IMR-90 (cell line): ENCODE measurements at regions not wholly inside any gene's neighbourhood (a gene's known extent, or its start where the extent isn't known, plus 50 kb on each side); places are given as distances from the start of the nearest gene placed in this dataset.

Experiments used
- ATAC-seq: fragments of 200-7000 bp; cut with Tn5 transposase; 2 replicates; pipeline ENCODE4 v1.9.1; 2020; ENCODE audit warnings: low read depth, mild to moderate bottlenecking, moderate library complexity
- BruUV-seq: library from RNA; stranded (reverse); fragments of 400-500 nt; replicated peaks from 2 replicates; lab custom pipeline; 2021; lab: Mats Ljungman, UMichigan
- CTCF ChIA-PET: fragments of 300-600 bp; formaldehyde crosslinking; extraction: SDS; loops from one replicate; lab custom pipeline; 2021; ENCODE audit warnings: antibody characterized with exemption; lab: Yijun Ruan, JAX
- POLR2A ChIA-PET: fragments of 300-600 bp; sonication (Branson Sonifier 250); formaldehyde crosslinking; loops from one replicate; lab custom pipeline; 2022; ENCODE audit warnings: antibody characterized with exemption; ENCODE audit not compliant: unreplicated experiment; lab: Charles Lee
- DNase-seq: peaks from one replicate; pipeline ENCODE4 v3.0.0; 2013
- H2AFZ ChIP-seq: replicated peaks from 2 replicates; pipeline ENCODE3; 2013; ENCODE audit warnings: low read length, mild to moderate bottlenecking; ENCODE audit not compliant: poor library complexity
- H2AK5ac ChIP-seq: 2 replicates; pipeline ENCODE4 v1.6.1; 2013; ENCODE audit warnings: low read depth, low read length, inconsistent platforms
- H2AK9ac ChIP-seq: replicated peaks from 2 replicates; pipeline ENCODE3; 2013; ENCODE audit warnings: mild to moderate bottlenecking, low read depth, low read length, moderate library complexity; ENCODE audit not compliant: poor library complexity
- H2BK120ac ChIP-seq: 2 replicates; pipeline ENCODE4 v1.6.1; 2013; ENCODE audit warnings: low read depth, low read length, inconsistent platforms
- H2BK15ac ChIP-seq: 3 replicates; pipeline ENCODE4 v1.6.1; 2013; ENCODE audit warnings: low read depth, low read length, inconsistent platforms
- H2BK20ac ChIP-seq: 2 replicates; pipeline ENCODE4 v1.6.1; 2013; ENCODE audit warnings: low read depth, mild to moderate bottlenecking, inconsistent platforms, low read length, moderate library complexity
- H2BK5ac ChIP-seq: 2 replicates; pipeline ENCODE4 v1.6.1; 2013; ENCODE audit warnings: mild to moderate bottlenecking, low read depth, low read length, inconsistent platforms; ENCODE audit not compliant: poor library complexity, severe bottlenecking
- H3K14ac ChIP-seq: replicated peaks from 2 replicates; pipeline ENCODE4 v1.6.1; 2013; ENCODE audit warnings: low read depth, low read length, inconsistent platforms
- H3K18ac ChIP-seq: 2 replicates; pipeline ENCODE4 v1.6.1; 2013; ENCODE audit warnings: low read depth, low read length, control low read depth
- H3K23ac ChIP-seq: 2 replicates; pipeline ENCODE4 v1.6.1; 2013; ENCODE audit warnings: low read depth, low read length, inconsistent platforms
- H3K27ac ChIP-seq: 2 replicates; pipeline ENCODE4 v1.5.1; 2013; ENCODE audit warnings: mild to moderate bottlenecking, control low read depth, low read length; ENCODE audit not compliant: insufficient read depth
- H3K27me3 ChIP-seq: 2 replicates; pipeline ENCODE4 v1.6.1; 2013; ENCODE audit warnings: low read length; ENCODE audit not compliant: control insufficient read depth, insufficient read depth
- H3K36me3 ChIP-seq: 2 replicates; pipeline ENCODE4 v1.6.1; 2013; ENCODE audit warnings: low read length, mixed read lengths; ENCODE audit not compliant: control insufficient read depth, insufficient read depth
- H3K4ac ChIP-seq: 2 replicates; pipeline ENCODE4 v1.6.1; 2013; ENCODE audit warnings: low read depth, low read length, inconsistent platforms
- H3K4me1 ChIP-seq: 2 replicates; pipeline ENCODE4 v1.6.1; 2013; ENCODE audit warnings: low read length, mixed read lengths; ENCODE audit not compliant: control insufficient read depth, insufficient read depth
- H3K4me2 ChIP-seq: 2 replicates; pipeline ENCODE4 v1.6.1; 2013; ENCODE audit warnings: low read depth, mild to moderate bottlenecking, control low read depth, low read length, moderate library complexity
- H3K4me3 ChIP-seq: 2 replicates; pipeline ENCODE4 v1.5.1; 2013; ENCODE audit warnings: low read depth, mild to moderate bottlenecking, control low read depth, low read length, moderate library complexity; ENCODE audit not compliant: insufficient read depth
- H3K56ac ChIP-seq: 2 replicates; pipeline ENCODE4 v1.6.1; 2013; ENCODE audit warnings: low read length, inconsistent platforms; ENCODE audit not compliant: insufficient read depth; ENCODE audit errors: extremely low read depth
- H3K79me1 ChIP-seq, 2 experiments: 2 replicates each; pipeline ENCODE4 v1.6.1; 2013; ENCODE audit warnings: low read length in 2 of 2, inconsistent platforms in 1 of 2, low read depth in 1 of 2
- H3K9ac ChIP-seq: 2 replicates; pipeline ENCODE4 v1.6.1; 2013; ENCODE audit warnings: low read depth, low read length, control low read depth
- H3K9me1 ChIP-seq: 2 replicates; pipeline ENCODE4 v1.6.1; 2013; ENCODE audit warnings: low read length, inconsistent platforms; ENCODE audit not compliant: insufficient read depth
- H3K9me3 ChIP-seq: 2 replicates; pipeline ENCODE4 v1.6.1; 2013; ENCODE audit warnings: low read length; ENCODE audit not compliant: control insufficient read depth, insufficient read depth
- H4K20me1 ChIP-seq: 2 replicates; pipeline ENCODE4 v1.6.1; 2013; ENCODE audit warnings: low read length, inconsistent platforms; ENCODE audit not compliant: insufficient read depth
- H4K5ac ChIP-seq: 2 replicates; pipeline ENCODE4 v1.6.1; 2013; ENCODE audit warnings: mild to moderate bottlenecking, low read depth, low read length, control low read depth
- H4K8ac ChIP-seq, 2 experiments: 2 replicates each; pipeline ENCODE4 v1.6.1; 2013; ENCODE audit warnings: low read depth in 2 of 2, low read length in 2 of 2, control low read depth in 1 of 2, inconsistent platforms in 1 of 2
- H4K91ac ChIP-seq: 2 replicates; pipeline ENCODE4 v1.6.1; 2013; ENCODE audit warnings: low read depth, low read length, inconsistent platforms; ENCODE audit not compliant: insufficient read depth
- BHLHE40 ChIP-seq: fragments of 150-350 bp; IDR thresholded peaks from 2 replicates; pipeline ENCODE4 v1.6.1; 2016; ENCODE audit warnings: mild to moderate bottlenecking, low read depth, low read length
- FOS ChIP-seq: fragments of 150-350 bp; IDR thresholded peaks from 2 replicates; pipeline ENCODE4 v1.6.1; 2016; ENCODE audit warnings: low read depth, low read length
- MAZ ChIP-seq: IDR thresholded peaks from 2 replicates; pipeline ENCODE4 v1.6.1; 2012; ENCODE audit warnings: low read depth, mild to moderate bottlenecking, low read length, improper control_type of control experiment, moderate library complexity, borderline replicate concordance
- MXI1 ChIP-seq: IDR thresholded peaks from 2 replicates; pipeline ENCODE4 v1.6.1; 2012; ENCODE audit warnings: low read depth, mild to moderate bottlenecking, low read length, moderate library complexity, borderline replicate concordance
- NFE2L2 ChIP-seq: fragments of 150-350 bp; IDR thresholded peaks from 2 replicates; pipeline ENCODE4 v1.6.1; 2016; ENCODE audit warnings: low read depth, mild to moderate bottlenecking, low read length
- RCOR1 ChIP-seq: IDR thresholded peaks from 2 replicates; pipeline ENCODE4 v1.6.1; 2012; ENCODE audit warnings: mild to moderate bottlenecking, low read length, improper control_type of control experiment; ENCODE audit not compliant: insufficient replicate concordance
- RFX5 ChIP-seq: IDR thresholded peaks from 2 replicates; pipeline ENCODE4 v1.8.0; 2012; ENCODE audit warnings: low read depth, mild to moderate bottlenecking, low read length, moderate library complexity
- SMC3 ChIP-seq: fragments of 150-350 bp; IDR thresholded peaks from 2 replicates; pipeline ENCODE4 v1.6.1; 2016; ENCODE audit warnings: low read depth, mild to moderate bottlenecking, antibody characterized with exemption, low read length, moderate library complexity
- USF2 ChIP-seq: fragments of 150-350 bp; IDR thresholded peaks from 2 replicates; pipeline ENCODE4 v1.6.1; 2017; ENCODE audit warnings: mild to moderate bottlenecking, antibody characterized with exemption, low read length, low read depth
- WGBS, 2 experiments: methylation state at CpG; one replicate each; pipeline versions ENCODE4 v1.1.5 to v1.1.7; 2013; ENCODE audit warnings: missing lambda C conversion rate in 2 of 2; ENCODE audit not compliant: insufficient read length in 1 of 2; ENCODE audit errors: extremely low coverage in 2 of 2; 5-methylcytosine and 5-hydroxymethylcytosine counted together
- dilution Hi-C: fragments of 300-500 bp; cut with HindIII; formaldehyde crosslinking; loops from one replicate; pipeline ENCODE4 v1.14.3; 2018; ENCODE audit warnings: low sequenced_read_pairs; ENCODE audit not compliant: unreplicated experiment
- in situ Hi-C: fragments of 300-500 bp; cut with MboI; formaldehyde crosslinking; loops from 3 replicates; pipeline ENCODE4 v1.14.3; 2019; ENCODE audit warnings: low sequenced_read_pairs, inconsistent platforms, mixed read lengths
- intact Hi-C: fragments of 100-400 bp; cut with micrococcal nuclease; formaldehyde crosslinking; loops from 2 replicates; pipeline ENCODE4 v1.10.0; 2022

GRCh38 chr3:66149269-66149668 is 71.5 kb upstream of the SLC25A26 start:
- H4K8ac ChIP-seq = no peak overlapping the region
- H2BK20ac ChIP-seq = no peak overlapping the region
- ChIA-PET CTCF (no interaction called here), POLR2A (no interaction called here)
- no peak overlapping the region for H2BK15ac ChIP-seq
- H2BK5ac ChIP-seq = no peak overlapping the region
- H2AFZ ChIP-seq = no peak overlapping the region
- WGBS, 2 experiments = no CpG with 5 or more reads among the region's 1 CpG
- no peak overlapping the region for H2BK120ac ChIP-seq
- no peaks in the 10 kb centered on the region for H3K9me1 ChIP-seq
- H3K14ac ChIP-seq = no peak overlapping the region
- H3K4ac ChIP-seq = no peak overlapping the region
- no peak overlapping the region for H3K18ac ChIP-seq
- H2AK5ac ChIP-seq = no peak overlapping the region
- no peak for ATAC-seq
- no peak overlapping the region for H3K9ac ChIP-seq
- no peak overlapping the region for H3K4me2 ChIP-seq
- peaks cover 2% of the 10 kb centered on the region; the same call in 1 of the 2 replicates for H3K4me1 ChIP-seq
- no peak overlapping the region for H3K23ac ChIP-seq
- H3K9me3 ChIP-seq = no peaks in the 10 kb centered on the region
- H4K91ac ChIP-seq = no peak overlapping the region
- in situ Hi-C loops (loop anchor here (10.0 kb wide), 1 partner anchor 364 kb away; no protein-coding TSS in a partner anchor), intact Hi-C loops (no loop called here), dilution Hi-C loops (no loop called here)
- no peak for DNase-seq
- no peak overlapping the region for H3K56ac ChIP-seq
- H4K5ac ChIP-seq = no peak overlapping the region
- H3K79me1 ChIP-seq = no peaks in the 10 kb centered on the region
- no peak overlapping the region for H2AK9ac ChIP-seq
- TF ChIP-seq MXI1 (no peak), RFX5 (no peak), MAZ (no peak), BHLHE40 (no peak), USF2 (no peak), RCOR1 (no peak), SMC3 (no peak), NFE2L2 (no peak), FOS (no peak)
- no peak overlapping the region for H3K27ac ChIP-seq
- peaks cover 6% of the 10 kb centered on the region for H3K27me3 ChIP-seq
- BruUV-seq = no TSS peak
- H4K20me1 ChIP-seq = no peaks in the 10 kb centered on the region
- no peak overlapping the region for H3K4me3 ChIP-seq
- no peaks in the 10 kb centered on the region for H3K36me3 ChIP-seq
